GM21367 (cell line): ENCODE measurements at regions not wholly inside any gene's neighbourhood (a gene's known extent, or its start where the extent isn't known, plus 50 kb on each side); places are given as distances from the start of the nearest gene placed in this dataset.

Experiments used
- ATAC-seq: cut with Tn5 transposase; IDR thresholded peaks from one replicate; pipeline ENCODE4 v1.9.1; 2021; ENCODE audit not compliant: unreplicated experiment

GRCh38 chr14:101064121-101064661 lies 160.7 kb upstream of the RTL1 start:
- ATAC-seq: no peak

- ATAC-seq: no peak
Observed at GRCh38 chr14:101064718-101065117, 161.2 kb upstream of the RTL1 start.

- no peak for ATAC-seq
Observed at GRCh38 chr14:101065246-101065645, 161.7 kb upstream of the RTL1 start.

- no peak for ATAC-seq
Observed at GRCh38 chr14:101065696-101066694, 162.5 kb upstream of the RTL1 start.

GRCh38 chr14:101066826-101067510 lies 163.4 kb upstream of the RTL1 start:
- ATAC-seq: no peak

GRCh38 chr14:101068313-101069227 lies 165.0 kb upstream of the RTL1 start:
- no peak for ATAC-seq

GRCh38 chr14:101069228-101069549 lies 165.7 kb upstream of the RTL1 start:
- ATAC-seq: no peak

- ATAC-seq: no peak
Observed at GRCh38 chr14:101069666-101070362, 166.3 kb upstream of the RTL1 start.

- ATAC-seq: no peak
Observed at GRCh38 chr14:101070540-101071492, 167.3 kb upstream of the RTL1 start.

GRCh38 chr14:101071493-101071906 lies 168.0 kb upstream of the RTL1 start:
- no peak for ATAC-seq

- ATAC-seq: no peak
Observed at GRCh38 chr14:101072070-101072469, 168.5 kb upstream of the RTL1 start.

- no peak for ATAC-seq
Observed at GRCh38 chr14:101072531-101072930, 169.0 kb upstream of the RTL1 start.

- peak; percentile 88 for ATAC-seq
Observed at GRCh38 chr14:101072945-101073597, 169.5 kb upstream of the RTL1 start.

GRCh38 chr14:101073598-101073965 lies 170.1 kb upstream of the RTL1 start:
- ATAC-seq: no peak

GRCh38 chr14:101074196-101075024 lies 170.9 kb upstream of the RTL1 start:
- no peak for ATAC-seq

GRCh38 chr14:101075025-101075800 lies 171.7 kb upstream of the RTL1 start:
- ATAC-seq: peak; percentile 58

- ATAC-seq: no peak
Observed at GRCh38 chr14:101075801-101076413, 172.4 kb upstream of the RTL1 start.
